Umbilical cord (tissue), 1 donor: ENCODE measurements at regions not wholly inside any gene's neighbourhood (a gene's known extent, or its start where the extent isn't known, plus 50 kb on each side); places are given as distances from the start of the nearest gene placed in this dataset.

Source experiments
- DNase-seq: peaks from one replicate; pipeline ENCODE4 v3.0.0-alpha.2; 2015; ENCODE audit warnings: low spot score

DNA sequence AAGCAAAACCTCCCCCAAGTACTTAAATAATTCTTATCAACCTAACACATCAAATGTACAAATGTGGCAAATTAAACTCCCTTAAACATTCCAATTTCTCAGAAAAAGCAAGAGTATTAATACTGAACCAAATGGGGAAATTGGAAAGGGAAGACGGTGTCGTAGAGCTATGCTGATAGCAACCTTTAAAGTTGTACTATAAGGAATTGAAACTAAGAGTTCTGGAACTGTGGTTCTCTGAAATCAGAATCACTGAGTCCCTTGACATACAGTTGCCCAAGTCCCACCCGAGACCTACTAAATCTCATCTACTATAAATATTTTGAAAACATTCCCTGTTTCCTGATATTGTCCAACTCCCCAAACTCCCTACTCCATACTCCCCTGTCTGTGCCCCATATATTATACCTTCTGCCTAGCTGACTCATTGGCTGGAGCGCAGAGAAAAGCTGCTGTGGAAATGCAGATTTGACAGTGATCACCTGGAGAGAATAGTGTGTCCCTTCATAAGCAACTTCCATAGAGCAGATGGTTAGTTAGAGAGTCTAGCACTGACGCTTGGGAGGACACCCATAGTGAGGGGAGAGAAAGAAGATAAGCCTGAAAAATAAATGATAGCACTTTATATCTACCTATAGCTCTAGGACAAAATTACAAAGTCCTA, 51.4 kb upstream of the ITM2B start:
- DNase-seq, result no peak

- no peak for DNase-seq
Observed at GRCh38 chr13:48178126-48178525, 54.9 kb upstream of the ITM2B start.

DNA sequence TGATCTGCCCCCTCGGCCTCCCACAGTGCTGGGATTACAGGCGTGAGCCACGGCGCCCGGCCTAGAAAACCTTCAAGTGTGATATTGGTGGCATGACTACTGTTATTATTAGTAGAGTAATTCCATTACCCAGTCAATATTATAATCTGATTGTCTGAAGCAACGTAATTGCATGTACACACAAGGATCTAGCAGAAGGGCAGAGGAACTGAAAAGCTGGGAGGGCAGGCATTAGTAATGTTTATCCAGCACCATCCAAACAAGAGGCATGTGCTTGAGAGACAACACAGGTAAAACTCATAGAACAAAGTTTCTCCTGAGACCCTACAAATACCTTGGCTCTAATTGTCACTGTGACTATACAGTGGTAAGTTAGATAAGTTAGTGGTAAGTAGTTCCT, 56.2 kb upstream of the ITM2B start:
- no peak for DNase-seq

GRCh38 chr13:48175185-48175584, 57.8 kb upstream of the ITM2B start:
- DNase-seq, result no peak

DNA sequence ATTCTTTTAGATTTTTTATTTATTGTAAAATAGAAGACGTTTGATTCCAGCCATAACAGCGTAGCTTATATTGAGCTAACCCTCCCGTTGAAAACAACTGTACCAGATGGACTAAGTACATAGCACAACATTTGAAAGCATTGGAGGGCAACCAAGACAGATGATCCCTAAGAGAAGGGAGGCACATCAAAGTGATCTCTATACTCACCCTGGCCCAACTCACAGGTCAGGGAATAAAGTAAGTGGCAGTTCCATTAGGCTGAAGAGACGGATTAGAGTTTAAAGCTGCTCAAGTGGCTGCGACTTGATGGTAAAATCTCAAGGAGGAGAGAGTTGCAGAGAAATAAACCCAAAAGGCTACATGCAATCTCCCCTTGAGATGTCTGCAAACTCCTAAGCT, 65.1 kb upstream of the ITM2B start:
- peak; percentile 48 for DNase-seq

- DNase-seq, result no peak
Observed at GRCh38 chr13:48165727-48166126, 67.3 kb upstream of the ITM2B start.

- no peak for DNase-seq
Observed at GRCh38 chr13:48165063-48165462, 67.9 kb upstream of the ITM2B start.

- DNase-seq, result no peak
Observed at GRCh38 chr13:48163061-48163460, 68.2 kb upstream of the MED4 start.

DNA sequence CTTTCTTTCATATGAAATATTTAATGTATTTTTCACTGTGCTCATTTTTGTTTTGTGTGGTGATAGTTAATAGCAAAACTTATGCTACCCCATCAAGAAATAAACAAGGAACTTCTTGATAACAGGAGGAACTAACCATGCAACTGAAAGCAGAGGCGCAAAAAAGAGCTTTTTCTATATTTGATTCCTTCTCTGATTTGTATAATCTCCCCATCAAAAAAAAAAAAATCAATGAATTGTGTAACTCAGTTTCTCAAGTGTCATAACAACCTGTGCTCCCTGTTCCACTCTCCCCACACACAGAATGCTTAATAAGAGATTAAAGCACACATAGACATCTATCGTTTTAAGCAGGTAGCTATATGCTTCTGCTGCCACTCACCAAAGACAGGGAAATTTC, 67.3 kb upstream of the MED4 start:
- DNase-seq, result no peak

DNA sequence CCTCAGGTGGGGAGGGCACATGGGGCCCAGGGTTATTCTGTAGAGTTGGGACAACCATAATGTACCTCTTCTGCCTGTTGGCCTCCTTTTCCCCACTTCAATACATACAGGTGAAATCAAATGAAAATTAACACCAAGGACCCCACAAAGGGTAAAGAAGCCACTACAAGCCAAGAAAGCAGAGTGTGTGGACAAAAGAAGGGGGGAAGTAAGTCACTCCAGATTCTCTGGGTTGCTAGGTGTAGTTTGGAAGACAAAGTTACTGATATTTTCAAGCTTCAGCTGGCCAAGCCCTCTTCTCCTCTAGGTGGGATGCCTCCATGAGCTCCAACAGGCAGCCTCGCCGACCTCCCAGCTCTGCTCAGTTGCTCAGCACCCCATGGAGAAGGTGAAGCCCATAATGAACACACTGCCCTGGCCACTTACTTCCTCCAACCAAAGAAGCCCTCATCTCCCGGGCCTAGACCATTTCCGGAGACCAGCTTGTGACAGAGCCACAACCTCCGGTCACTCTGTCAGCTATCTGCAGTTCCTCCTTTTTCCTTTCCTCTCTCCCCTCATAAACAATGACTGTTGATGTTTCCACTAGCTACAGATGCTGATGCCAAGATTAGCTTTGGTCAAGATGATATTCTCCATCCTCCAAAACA, 66.8 kb upstream of the MED4 start:
- peak; percentile 55 for DNase-seq

GRCh38 chr13:48160606-48161278, 65.8 kb upstream of the MED4 start:
- peak; percentile 32 for DNase-seq

DNA sequence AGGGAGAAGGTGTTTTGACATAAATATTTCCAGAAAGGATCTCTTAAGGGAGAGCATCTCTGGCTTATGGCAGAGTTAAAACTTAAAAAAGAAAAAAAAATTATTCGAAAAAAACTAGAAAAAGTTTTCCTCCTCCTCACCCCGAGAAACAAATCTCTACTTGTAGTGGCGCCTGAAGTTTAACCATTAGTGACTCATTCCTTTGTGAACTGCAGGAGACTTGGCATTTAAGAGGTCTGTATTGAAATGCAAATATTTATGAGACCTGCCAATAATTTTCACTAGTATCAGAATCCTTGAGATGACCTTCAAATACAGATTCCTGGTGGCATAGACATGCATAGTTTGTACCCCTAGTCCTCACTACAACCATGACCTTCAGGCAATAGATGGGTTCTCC, 64.9 kb upstream of the MED4 start:
- no peak for DNase-seq

DNA sequence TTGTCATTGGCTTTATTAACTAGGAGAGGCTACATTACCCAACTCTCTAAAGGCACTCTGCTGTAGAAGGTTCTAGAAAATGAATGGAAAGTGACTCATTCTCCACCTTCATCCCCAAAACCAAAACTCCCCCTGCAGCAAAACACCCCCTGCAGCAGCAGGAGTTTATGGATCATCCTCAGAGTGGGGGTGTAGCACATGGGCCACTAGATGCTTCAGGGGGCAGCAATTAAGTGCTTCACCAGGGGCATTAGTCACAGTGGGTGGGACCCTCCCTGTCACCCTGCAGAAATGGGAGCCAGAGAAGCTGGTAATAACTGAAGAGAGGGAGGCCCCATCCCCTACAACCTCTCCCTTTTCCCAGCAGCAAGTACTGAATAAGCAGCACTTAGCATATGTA, 64.5 kb upstream of the MED4 start:
- DNase-seq, result no peak

GRCh38 chr13:48158915-48159314, 64.0 kb upstream of the MED4 start:
- peak; percentile 46 for DNase-seq

DNA sequence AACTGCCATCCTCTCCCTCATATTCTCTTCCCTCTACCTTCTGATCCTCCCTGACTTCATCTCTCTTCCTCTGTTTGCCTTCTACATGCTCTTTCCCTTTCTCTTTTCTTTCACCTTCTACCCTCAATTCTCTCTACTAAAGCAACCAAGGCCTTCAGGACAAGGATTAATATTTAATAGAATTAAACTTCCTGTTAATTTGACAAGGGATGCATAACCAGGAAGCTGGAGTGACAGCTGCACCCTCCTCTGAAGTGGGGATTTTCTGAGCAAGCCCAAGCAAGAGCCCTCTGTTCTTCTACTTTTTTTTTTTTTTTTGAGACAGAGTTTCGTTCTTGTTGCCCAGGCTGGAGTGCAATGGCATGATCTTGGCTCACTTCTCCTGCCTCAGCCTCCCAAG, 63.4 kb upstream of the MED4 start:
- no peak for DNase-seq

DNA sequence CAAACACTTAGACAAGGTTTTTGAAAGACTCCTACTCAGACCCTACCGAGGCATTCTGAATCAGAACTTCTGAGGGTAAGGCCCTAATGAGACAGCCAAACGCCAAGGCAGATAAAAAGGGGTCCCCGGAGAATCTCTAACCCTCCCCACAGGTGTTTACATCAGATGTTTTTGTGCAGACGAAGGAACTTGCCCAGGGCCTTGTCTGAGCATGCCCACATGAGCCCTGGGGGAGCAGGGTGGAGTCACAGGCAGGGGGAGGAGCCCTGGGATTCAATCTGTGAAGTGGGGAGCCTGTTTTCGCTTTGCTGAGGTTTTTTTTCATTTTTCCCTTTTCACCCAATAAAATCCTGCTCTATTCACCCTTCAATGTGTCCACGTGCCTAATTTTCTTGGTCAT, 61.6 kb upstream of the MED4 start:
- no peak for DNase-seq

- no peak for DNase-seq
Observed at GRCh38 chr13:48155848-48156247, 60.9 kb upstream of the MED4 start.

DNA sequence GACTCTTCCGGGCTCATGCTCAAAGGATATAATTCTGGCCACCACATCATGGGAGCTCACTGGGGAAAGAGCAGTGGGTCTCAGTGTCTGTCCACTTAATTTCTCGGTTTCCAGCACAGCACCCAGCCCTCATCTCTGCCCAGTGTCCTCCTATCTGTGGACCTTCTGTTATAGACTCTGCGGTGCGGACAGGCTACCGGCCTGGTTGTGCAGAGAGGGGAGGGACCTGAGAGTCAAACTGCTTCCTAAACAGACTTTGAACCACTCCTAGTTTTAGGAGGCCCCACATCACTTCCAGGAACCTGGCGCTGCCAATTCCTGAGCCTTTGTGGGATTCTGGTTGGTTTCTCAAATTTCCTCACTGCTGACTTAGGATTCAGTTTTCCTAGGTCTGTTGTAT, 59.8 kb upstream of the MED4 start:
- DNase-seq, result no peak

- DNase-seq, result no peak
Observed at GRCh38 chr13:48153186-48153585, 58.3 kb upstream of the MED4 start.

DNA sequence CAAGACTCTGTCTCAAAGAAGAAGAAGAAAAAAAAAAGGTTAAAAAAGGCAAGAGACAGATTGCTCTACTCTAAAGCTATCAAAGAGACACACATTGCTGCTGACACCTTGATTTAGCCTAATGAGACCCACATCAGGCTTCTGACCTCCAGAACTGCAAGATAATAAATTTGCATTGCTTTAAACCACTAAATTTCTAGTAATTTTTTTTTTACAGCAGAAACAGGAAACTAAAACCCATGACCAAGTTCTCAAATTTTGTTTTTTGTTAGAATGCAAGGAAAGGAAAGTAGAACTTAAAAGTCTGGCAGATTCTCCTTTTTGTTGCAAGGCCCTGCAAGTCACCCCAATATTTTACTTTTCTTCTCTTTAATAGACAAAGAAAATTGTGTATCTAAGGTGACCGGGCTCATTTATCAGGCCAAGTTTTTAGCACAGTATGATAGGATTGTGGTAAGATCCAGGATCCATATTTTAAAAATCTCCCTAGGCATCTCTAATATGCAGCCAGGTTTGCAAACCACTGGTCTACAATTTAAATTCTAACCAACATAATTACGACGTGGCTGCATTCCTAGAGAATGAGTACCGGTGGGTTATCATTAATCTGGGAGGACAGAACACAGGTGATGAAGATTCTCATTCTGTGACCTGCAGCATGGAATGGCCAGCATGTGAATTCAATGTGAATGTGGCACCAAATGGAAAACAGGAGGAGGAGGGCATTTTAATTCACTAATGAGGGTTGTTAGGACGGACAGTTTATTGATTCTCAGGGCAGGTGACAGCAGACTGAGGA, 56.7 kb upstream of the MED4 start:
- no peak for DNase-seq

DNA sequence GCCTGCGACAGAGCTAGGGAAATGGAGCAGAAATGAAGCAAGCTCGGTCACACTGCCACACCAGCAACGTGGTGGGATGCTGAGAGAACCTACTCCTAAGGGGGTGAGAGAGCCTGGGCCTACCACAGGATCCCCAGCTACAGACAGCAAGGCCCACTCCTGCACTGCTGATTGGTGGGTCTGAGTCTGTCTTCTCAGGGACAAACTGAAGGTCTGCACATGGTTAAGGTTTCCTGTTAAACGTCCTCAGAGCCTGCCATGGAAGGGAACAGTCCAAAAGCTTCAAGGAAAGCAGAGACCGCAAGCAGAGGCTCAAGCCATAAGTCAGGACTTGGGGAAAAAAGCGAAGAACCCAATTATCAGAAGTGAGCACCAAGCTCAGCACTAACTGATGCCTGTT, 53.5 kb upstream of the MED4 start:
- DNase-seq, result no peak

DNA sequence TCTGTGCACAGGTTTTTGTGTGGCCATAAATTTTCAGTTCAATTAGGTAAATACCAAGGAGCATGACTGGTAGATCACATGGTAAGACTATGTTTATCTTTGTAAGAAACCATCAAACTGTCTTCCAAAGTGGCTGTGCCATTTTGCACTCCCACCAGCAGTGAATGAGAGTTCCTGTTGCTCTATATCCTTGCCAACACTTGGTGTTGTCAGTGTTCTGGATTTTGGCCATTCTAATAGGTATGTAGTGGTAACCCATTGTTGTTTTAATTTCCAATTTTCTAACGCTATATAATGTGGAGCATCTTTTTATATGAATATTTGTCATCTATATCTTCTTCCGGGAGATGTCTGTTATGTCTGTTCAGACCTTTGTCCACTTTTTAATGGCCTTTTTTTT, 51.7 kb upstream of the MED4 start:
- DNase-seq, result no peak
